Esophagus muscularis mucosa (tissue), 4 donors: ENCODE measurements at regions not wholly inside any gene's neighbourhood (a gene's known extent, or its start where the extent isn't known, plus 50 kb on each side); places are given as distances from the start of the nearest gene placed in this dataset.

Source experiments
- DNase-seq: peaks from one replicate; pipeline ENCODE4 v3.0.0-alpha.2; 2017; ENCODE audit errors: extremely low spot score
- H3K27ac ChIP-seq, 4 donors: fragments of 200-600 bp; sonication (generic); replicated peaks in 1 of 4; 1 replicate in 3 of 4; 2 replicates in 1 of 4; pipeline ENCODE4 v1.5.1; 2016 to 2019; ENCODE audit warnings: mild to moderate bottlenecking in 1 of 4
- H3K27me3 ChIP-seq, 4 donors: fragments of 200-600 bp; sonication (generic); one replicate each; pipeline versions ENCODE4 v1.5.1 to v1.6.0; 2016 to 2019
- H3K36me3 ChIP-seq, 4 donors: fragments of 200-600 bp; sonication (generic); one replicate each; pipeline ENCODE4 v1.5.1; 2016 to 2019
- H3K4me1 ChIP-seq, 4 donors: fragments of 200-600 bp; sonication (generic); one replicate each; pipeline ENCODE4 v1.5.1; 2016 to 2019
- H3K4me3 ChIP-seq, 4 donors: fragments of 200-600 bp; sonication (generic); 1 replicate in 2 of 4; 2 replicates in 2 of 4; pipeline ENCODE4 v1.5.1; 2016 to 2019; ENCODE audit warnings: mild to moderate bottlenecking in 4 of 4, moderate library complexity in 1 of 4
- H3K9me3 ChIP-seq, 4 donors: fragments of 200-600 bp; sonication (generic); 1 replicate in 3 of 4; 2 replicates in 1 of 4; pipeline ENCODE4 v1.5.1; 2016 to 2019
- CTCF ChIP-seq, 3 experiments: fragments of 200-600 bp in 2 of 3; fragments of 450-650 bp in 1 of 3; sonication (generic) in 2 of 3; IDR thresholded peaks; one replicate each; pipeline ENCODE4 v1.5.1; 2017 to 2019; ENCODE audit warnings: antibody characterized with exemption in 3 of 3, mild to moderate bottlenecking in 2 of 3, moderate library complexity in 1 of 3
- EP300 ChIP-seq: sonication (generic); formaldehyde crosslinking; IDR thresholded peaks from one replicate; pipeline ENCODE4 v1.6.1; 2017; ENCODE audit warnings: antibody characterized with exemption
- POLR2A ChIP-seq: fragments of 450-650 bp; IDR thresholded peaks from one replicate; pipeline ENCODE4 v1.6.1; 2017; ENCODE audit warnings: antibody characterized with exemption, moderate library complexity, mild to moderate bottlenecking, low read depth
- POLR2AphosphoS5 ChIP-seq, 2 donors: sonication (generic); formaldehyde crosslinking; IDR thresholded peaks; one replicate each; pipeline ENCODE4 v1.6.1; 2017; ENCODE audit warnings: antibody characterized with exemption in 2 of 2
- WGBS: methylation state at CpG from one replicate; pipeline ENCODE4 v1.1.5; 2018; 5-methylcytosine and 5-hydroxymethylcytosine counted together
- intact Hi-C: fragments of 100-400 bp; cut with DNase I; formaldehyde crosslinking; loops from one replicate; pipeline ENCODE4 v1.15.1; 2023

GRCh38 chr5:107021575-107021974, 649.2 kb downstream of the EFNA5 start:
- Histone ChIP-seq H3K36me3 (no peaks in the 10 kb centered on the region), H3K27me3 (no peaks in the 10 kb centered on the region), H3K27ac (no peak overlapping the region), H3K4me3 (no peak overlapping the region), H3K9me3 (no peaks in the 10 kb centered on the region), H3K4me1 (no peaks in the 10 kb centered on the region)
- intact Hi-C loops: no loop called here
- 97% methylated on average over 2 of the region's 2 CpGs for WGBS
- no peak for DNase-seq
- TF ChIP-seq EP300 (no peak), POLR2A (no peak), CTCF (IDR thresholded peaks at IDR 0.05) (no peak), POLR2AphosphoS5 (IDR thresholded peaks at IDR 0.05) (no peak)

GRCh38 chr5:107020626-107021025, 650.1 kb downstream of the EFNA5 start:
- no peaks in the 10 kb centered on the region for H3K27me3 ChIP-seq
- TF ChIP-seq POLR2AphosphoS5 (IDR thresholded peaks at IDR 0.05) (no peak), POLR2A (no peak), EP300 (no peak), CTCF (IDR thresholded peaks at IDR 0.05) (no peak)
- H3K9me3 ChIP-seq: no peaks in the 10 kb centered on the region
- H3K36me3 ChIP-seq: no peaks in the 10 kb centered on the region
- no peak overlapping the region for H3K4me3 ChIP-seq
- H3K27ac ChIP-seq: no peak overlapping the region
- no peaks in the 10 kb centered on the region for H3K4me1 ChIP-seq
- no peak for DNase-seq
- intact Hi-C loops: no loop called here
- whole genome bisulfite sequencing: 36% methylated on average over 2 of the region's 2 CpGs

- no peak for DNase-seq
- Histone ChIP-seq H3K4me3 (no peak overlapping the region), H3K9me3 (no peaks in the 10 kb centered on the region), H3K27me3 (no peaks in the 10 kb centered on the region), H3K27ac (no peak overlapping the region), H3K4me1 (no peaks in the 10 kb centered on the region), H3K36me3 (no peaks in the 10 kb centered on the region)
- intact Hi-C loops: no loop called here
- TF ChIP-seq POLR2A (no peak), POLR2AphosphoS5 (IDR thresholded peaks at IDR 0.05) (no peak), EP300 (no peak), CTCF (IDR thresholded peaks at IDR 0.05) (no peak)
- WGBS: 68% methylated on average over 1 of the region's 1 CpG
Observed at GRCh38 chr5:107017616-107018015, 653.1 kb downstream of the EFNA5 start.

- H3K27me3 ChIP-seq: no peaks in the 10 kb centered on the region
- intact Hi-C loops: no loop called here
- 93% methylated on average over 10 of the region's 10 CpGs for WGBS
- no peaks in the 10 kb centered on the region for H3K9me3 ChIP-seq
- H3K4me1 ChIP-seq: no peaks in the 10 kb centered on the region
- no peaks in the 10 kb centered on the region for H3K36me3 ChIP-seq
- H3K27ac ChIP-seq: no peak overlapping the region
- H3K4me3 ChIP-seq: no peak overlapping the region
- DNase-seq: no peak
- no peak for TF ChIP-seq EP300
- TF ChIP-seq POLR2A: no peak
- no peak for TF ChIP-seq POLR2AphosphoS5 (IDR thresholded peaks at IDR 0.05)
- no peak for TF ChIP-seq CTCF (IDR thresholded peaks at IDR 0.05)
Observed at GRCh38 chr5:107012371-107012770, 658.4 kb downstream of the EFNA5 start.

- H3K36me3 ChIP-seq: no peaks in the 10 kb centered on the region
- no peaks in the 10 kb centered on the region for H3K9me3 ChIP-seq
- DNase-seq: no peak
- no peak overlapping the region for H3K4me3 ChIP-seq
- TF ChIP-seq EP300 (no peak), CTCF (IDR thresholded peaks at IDR 0.05) (no peak), POLR2A (no peak), POLR2AphosphoS5 (IDR thresholded peaks at IDR 0.05) (no peak)
- WGBS: 81% methylated on average over 7 of the region's 7 CpGs
- H3K4me1 ChIP-seq: no peaks in the 10 kb centered on the region
- no peak overlapping the region for H3K27ac ChIP-seq
- intact Hi-C loops: no loop called here
- no peaks in the 10 kb centered on the region for H3K27me3 ChIP-seq
Observed at GRCh38 chr5:107011605-107012004, 659.1 kb downstream of the EFNA5 start.
